ENCODE measurements at regions not wholly inside any gene's neighbourhood (a gene's known extent, or its start where the extent isn't known, plus 50 kb on each side); places are given as distances from the start of the nearest gene placed in this dataset.

DNA sequence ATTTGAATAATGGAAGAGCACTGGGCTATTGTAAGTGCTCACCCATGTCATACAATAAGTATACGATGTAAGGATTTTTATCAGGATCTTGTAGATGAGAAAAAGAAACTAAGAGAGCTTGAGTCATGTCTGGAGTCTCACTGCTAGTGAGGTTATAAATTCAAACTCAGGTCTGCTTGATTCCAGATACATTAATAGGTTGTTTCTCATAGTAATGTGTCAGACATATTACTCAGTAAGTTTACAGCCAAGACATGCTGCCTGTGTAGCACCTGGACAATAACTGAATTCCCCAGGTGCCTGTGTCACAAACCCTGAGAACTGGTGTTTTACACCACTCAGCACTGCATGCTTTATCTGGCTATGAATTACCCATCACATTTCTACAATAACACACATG lies 216.9 kb upstream of the LRP1B start:
- Histone ChIP-seq H4K8ac (replicated peaks; ENCODE audit: insufficient read length, low read depth, low read length) (no peak overlapping the region), H2BK15ac (ENCODE audit: low read depth, low read length) (no peak overlapping the region), H3K18ac (ENCODE audit: insufficient read length, low read depth, low read length) (no peak overlapping the region), H3K56ac (ENCODE audit: insufficient read length, low read depth, low read length) (no peak overlapping the region), H3K27ac (ENCODE audit: insufficient read length, low read depth, low read length) (no peak overlapping the region), H3T11ph (ENCODE audit: low read length) (no peak overlapping the region), H3K23ac (ENCODE audit: insufficient read length, low read depth, low read length) (no peak overlapping the region), H3K79me2 (ENCODE audit: insufficient read depth, low read length) (no peaks in the 10 kb centered on the region), H2AK5ac (ENCODE audit: insufficient read length, low read length) (no peak overlapping the region), H4K5ac (ENCODE audit: insufficient read length, low read depth, low read length) (no peak overlapping the region), H2BK120ac (ENCODE audit: low read depth, low read length, poor library complexity, severe bottlenecking) (no peak overlapping the region), H3K14ac (ENCODE audit: insufficient read depth, low read length) (no peak overlapping the region), H4K20me1 (ENCODE audit: control insufficient read depth, insufficient read depth, insufficient read length) (no peaks in the 10 kb centered on the region), H2BK5ac (ENCODE audit: insufficient read length, low read length) (no peak overlapping the region), H4K91ac (ENCODE audit: insufficient read length, low read depth, low read length) (no peak overlapping the region), H2BK12ac (ENCODE audit: insufficient read length, low read depth, low read length) (no peak overlapping the region), H3K9me3 (ENCODE audit: control insufficient read depth, low read depth, low read length) (no peaks in the 10 kb centered on the region), H3K23me2 (ENCODE audit: insufficient read length, low read depth, low read length, poor library complexity, severe bottlenecking) (no peaks in the 10 kb centered on the region), H3K9ac (ENCODE audit: extremely low read depth, insufficient read length, low read length) (no peak overlapping the region), H3K27me3 (ENCODE audit: insufficient read depth, low read length) (no peaks in the 10 kb centered on the region), H2BK20ac (ENCODE audit: low read depth, low read length, poor library complexity, severe bottlenecking) (no peak overlapping the region), H3K79me1 (ENCODE audit: insufficient read depth, low read depth, low read length, poor library complexity, severe bottlenecking) (no peaks in the 10 kb centered on the region), H3K4ac (ENCODE audit: low read depth, low read length) (no peak overlapping the region), H2AFZ (ENCODE audit: low read length) (no peak overlapping the region), H3K4me1 (ENCODE audit: insufficient read depth, low read length) (no peaks in the 10 kb centered on the region), H3K4me2 (ENCODE audit: insufficient read depth, insufficient read length, low read length) (no peak overlapping the region)
- H3K27ac Mint-ChIP-seq, result no peak overlapping the region
- H3K9me3 Mint-ChIP-seq, result no peaks in the 10 kb centered on the region
- no peak for DNase-seq
- TF ChIP-seq, protein P1, sequence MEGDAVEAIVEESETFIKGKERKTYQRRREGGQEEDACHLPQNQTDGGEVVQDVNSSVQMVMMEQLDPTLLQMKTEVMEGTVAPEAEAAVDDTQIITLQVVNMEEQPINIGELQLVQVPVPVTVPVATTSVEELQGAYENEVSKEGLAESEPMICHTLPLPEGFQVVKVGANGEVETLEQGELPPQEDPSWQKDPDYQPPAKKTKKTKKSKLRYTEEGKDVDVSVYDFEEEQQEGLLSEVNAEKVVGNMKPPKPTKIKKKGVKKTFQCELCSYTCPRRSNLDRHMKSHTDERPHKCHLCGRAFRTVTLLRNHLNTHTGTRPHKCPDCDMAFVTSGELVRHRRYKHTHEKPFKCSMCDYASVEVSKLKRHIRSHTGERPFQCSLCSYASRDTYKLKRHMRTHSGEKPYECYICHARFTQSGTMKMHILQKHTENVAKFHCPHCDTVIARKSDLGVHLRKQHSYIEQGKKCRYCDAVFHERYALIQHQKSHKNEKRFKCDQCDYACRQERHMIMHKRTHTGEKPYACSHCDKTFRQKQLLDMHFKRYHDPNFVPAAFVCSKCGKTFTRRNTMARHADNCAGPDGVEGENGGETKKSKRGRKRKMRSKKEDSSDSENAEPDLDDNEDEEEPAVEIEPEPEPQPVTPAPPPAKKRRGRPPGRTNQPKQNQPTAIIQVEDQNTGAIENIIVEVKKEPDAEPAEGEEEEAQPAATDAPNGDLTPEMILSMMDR (conservative IDR thresholded peaks at IDR 0.05), result no peak
- H3K4me3 Mint-ChIP-seq, result no peak overlapping the region
- no CpG with 5 or more reads among the region's 1 CpG for WGBS (ENCODE audit: extremely low coverage, insufficient read length, low lambda C conversion rate)
- no peaks in the 10 kb centered on the region for H3K27me3 Mint-ChIP-seq (ENCODE audit: low read depth)
- H3K36me3 Mint-ChIP-seq (ENCODE audit: insufficient read depth in 1 of 3, low read depth in 3 of 3), result no peaks in the 10 kb centered on the region
- no peaks in the 10 kb centered on the region for H3K4me1 Mint-ChIP-seq

All from H9 (cell line).